ENCODE measurements at regions not wholly inside any gene's neighbourhood (a gene's known extent, or its start where the extent isn't known, plus 50 kb on each side); places are given as distances from the start of the nearest gene placed in this dataset.

- DNase-seq (ENCODE audit: low read depth) = no peak
- TF ChIP-seq CTCF (conservative IDR thresholded peaks at IDR 0.05; ENCODE audit: low read length) = no peak
- H3K4me3 ChIP-seq (ENCODE audit: low read length) = no peak overlapping the region
Observed at GRCh38 chr6:137702791-137703424, 164.2 kb upstream of the TNFAIP3 start.

- H3K4me3 ChIP-seq (ENCODE audit: low read length) = no peak overlapping the region
- DNase-seq (ENCODE audit: low read depth) = no peak
- TF ChIP-seq CTCF (conservative IDR thresholded peaks at IDR 0.05; ENCODE audit: low read length) = no peak
Observed at GRCh38 chr6:137704802-137705159, 162.3 kb upstream of the TNFAIP3 start.

GRCh38 chr6:137705160-137706082 lies 161.6 kb upstream of the TNFAIP3 start:
- no peak overlapping the region for H3K4me3 ChIP-seq (ENCODE audit: low read length)
- TF ChIP-seq CTCF (conservative IDR thresholded peaks at IDR 0.05; ENCODE audit: low read length) = peak; percentile 92
- DNase-seq (ENCODE audit: low read depth) = peak; percentile 48

- TF ChIP-seq CTCF (conservative IDR thresholded peaks at IDR 0.05; ENCODE audit: low read length) = no peak
- H3K4me3 ChIP-seq (ENCODE audit: low read length) = no peak overlapping the region
- DNase-seq (ENCODE audit: low read depth) = no peak
Observed at GRCh38 chr6:137706083-137706750, 160.8 kb upstream of the TNFAIP3 start.

- no peak for DNase-seq (ENCODE audit: low read depth)
- TF ChIP-seq CTCF (conservative IDR thresholded peaks at IDR 0.05; ENCODE audit: low read length) = no peak
- H3K4me3 ChIP-seq (ENCODE audit: low read length) = no peak overlapping the region
Observed at GRCh38 chr6:137707038-137707589, 159.9 kb upstream of the TNFAIP3 start.

GRCh38 chr6:137707590-137708360 lies 159.3 kb upstream of the TNFAIP3 start:
- peak; percentile 79 for TF ChIP-seq CTCF (conservative IDR thresholded peaks at IDR 0.05; ENCODE audit: low read length)
- DNase-seq (ENCODE audit: low read depth) = peak; percentile 86
- peak overlapping the region; percentile 8; the same call in 1 of the 2 replicates for H3K4me3 ChIP-seq (ENCODE audit: low read length)

All from AG10803 (cell line).